ENCODE measurements at regions not wholly inside any gene's neighbourhood (a gene's known extent, or its start where the extent isn't known, plus 50 kb on each side); places are given as distances from the start of the nearest gene placed in this dataset.

GRCh38 chr4:81599742-81600380 is 128.2 kb upstream of the RASGEF1B start:
- intact Hi-C loops (cut with micrococcal nuclease; ENCODE audit: unreplicated experiment) (no loop called here), in situ Hi-C loops (cut with HindIII; ENCODE audit: low pct_unique_long_range_greater_than_20kb, low sequenced_read_pairs) (no loop called here)
- no peak for ATAC-seq
- H3K27me3 ChIP-seq (ENCODE audit: control insufficient read depth, insufficient read depth, low read length), result no peaks in the 10 kb centered on the region
- H3K4me1 ChIP-seq (ENCODE audit: control insufficient read depth, insufficient read depth, low read length), result no peaks in the 10 kb centered on the region
- no peak overlapping the region for H3K4me3 ChIP-seq (ENCODE audit: low read depth in 2 of 2, low read length in 2 of 2)
- ChIA-PET POLR2A (no interaction called here), CTCF (no interaction called here)
- no peak overlapping the region for H3K27ac ChIP-seq (ENCODE audit: low read length)
- H3K9me3 ChIP-seq (ENCODE audit: control insufficient read depth, insufficient read depth, low read depth, low read length), result no peaks in the 10 kb centered on the region
- no peaks in the 10 kb centered on the region for H3K36me3 ChIP-seq (ENCODE audit: control insufficient read depth, insufficient read depth, low read length)
- DNase-seq (ENCODE audit: low read depth, low spot score), result no peak
- no TSS peak for BruUV-seq (replicated peaks)
- no peak for TF ChIP-seq POLR2AphosphoS5 (IDR thresholded peaks at IDR 0.05; ENCODE audit: low read depth, low read length)
- no peak for TF ChIP-seq TCF7L2 (IDR thresholded peaks at IDR 0.05; ENCODE audit: low read depth, low read length)
- no peak for TF ChIP-seq SIN3A (IDR thresholded peaks at IDR 0.05; ENCODE audit: borderline replicate concordance, insufficient read depth, low read depth, low read length)
- no peak for TF ChIP-seq CTCF (IDR thresholded peaks at IDR 0.05)
- TF ChIP-seq REST (IDR thresholded peaks at IDR 0.05; ENCODE audit: insufficient read depth in 1 of 2, low read depth in 2 of 2, low read length in 1 of 2), result no peak

- intact Hi-C loops (cut with micrococcal nuclease; ENCODE audit: unreplicated experiment) (no loop called here), in situ Hi-C loops (cut with HindIII; ENCODE audit: low pct_unique_long_range_greater_than_20kb, low sequenced_read_pairs) (no loop called here)
- DNase-seq (ENCODE audit: low read depth, low spot score) (no peak), ATAC-seq (no peak)
- BruUV-seq (replicated peaks), result no TSS peak
- TF ChIP-seq TCF7L2 (IDR thresholded peaks at IDR 0.05; ENCODE audit: low read depth, low read length), result no peak
- no peak for TF ChIP-seq REST (IDR thresholded peaks at IDR 0.05; ENCODE audit: insufficient read depth in 1 of 2, low read depth in 2 of 2, low read length in 1 of 2)
- no peak for TF ChIP-seq POLR2AphosphoS5 (IDR thresholded peaks at IDR 0.05; ENCODE audit: low read depth, low read length)
- TF ChIP-seq SIN3A (IDR thresholded peaks at IDR 0.05; ENCODE audit: borderline replicate concordance, insufficient read depth, low read depth, low read length), result no peak
- TF ChIP-seq CTCF (IDR thresholded peaks at IDR 0.05), result no peak
- Histone ChIP-seq H3K4me1 (ENCODE audit: control insufficient read depth, insufficient read depth, low read length) (no peaks in the 10 kb centered on the region), H3K36me3 (ENCODE audit: control insufficient read depth, insufficient read depth, low read length) (no peaks in the 10 kb centered on the region), H3K9me3 (ENCODE audit: control insufficient read depth, insufficient read depth, low read depth, low read length) (no peaks in the 10 kb centered on the region), H3K27ac (ENCODE audit: low read length) (no peak overlapping the region), H3K4me3 (ENCODE audit: low read depth in 2 of 2, low read length in 2 of 2) (no peak overlapping the region), H3K27me3 (ENCODE audit: control insufficient read depth, insufficient read depth, low read length) (no peaks in the 10 kb centered on the region)
- ChIA-PET POLR2A (no interaction called here), CTCF (no interaction called here)
These were observed 124.3 kb upstream of the RASGEF1B start for GRCh38 chr4:81595798-81596610.

Data from Panc1 (cell line).